Smooth muscle cell (in vitro differentiated cells): ENCODE measurements at regions not wholly inside any gene's neighbourhood (a gene's known extent, or its start where the extent isn't known, plus 50 kb on each side); places are given as distances from the start of the nearest gene placed in this dataset.

ENCODE experiments used
- DNase-seq: peaks from one replicate; lab custom pipeline; 2025; ENCODE audit not compliant: unreplicated experiment; lab: John Stamatoyannopoulos, UW
- H2AFZ ChIP-seq: fragments of 200-600 bp; sonication (generic); 2 replicates; pipeline ENCODE4 v1.6.0; 2016; ENCODE audit warnings: antibody characterized with exemption, low read depth, mild to moderate bottlenecking
- H3F3A ChIP-seq: fragments of 200-600 bp; sonication (generic); 2 replicates; pipeline ENCODE4 v1.6.0; 2017; ENCODE audit warnings: antibody characterized with exemption, low read depth
- H3K27ac ChIP-seq: fragments of 200-600 bp; sonication (generic); 2 replicates; pipeline ENCODE4 v1.5.1; 2016; ENCODE audit warnings: low read depth, mild to moderate bottlenecking
- H3K27me3 ChIP-seq: fragments of 200-600 bp; sonication (generic); 2 replicates; pipeline ENCODE4 v1.6.1; 2016; ENCODE audit warnings: low read depth, mild to moderate bottlenecking
- H3K36me3 ChIP-seq: fragments of 200-600 bp; sonication (generic); 2 replicates; pipeline ENCODE4 v1.5.1; 2016; ENCODE audit warnings: low read depth
- H3K4me1 ChIP-seq: fragments of 200-600 bp; sonication (generic); 2 replicates; pipeline ENCODE4 v1.5.1; 2016; ENCODE audit warnings: low read depth
- H3K4me2 ChIP-seq: fragments of 200-600 bp; sonication (generic); 2 replicates; pipeline ENCODE4 v1.6.0; 2016; ENCODE audit warnings: mild to moderate bottlenecking
- H3K4me3 ChIP-seq: fragments of 200-600 bp; sonication (generic); 2 replicates; pipeline ENCODE4 v1.5.1; 2016; ENCODE audit warnings: mild to moderate bottlenecking
- H3K79me2 ChIP-seq: fragments of 200-600 bp; sonication (generic); 2 replicates; pipeline ENCODE4 v1.6.0; 2016; ENCODE audit warnings: low read depth, mild to moderate bottlenecking
- H3K9ac ChIP-seq: fragments of 200-600 bp; sonication (generic); 2 replicates; pipeline ENCODE4 v1.6.0; 2016; ENCODE audit warnings: low read depth
- H3K9me3 ChIP-seq: fragments of 200-600 bp; sonication (generic); replicated peaks from 2 replicates; pipeline ENCODE4 v1.5.1; 2016; ENCODE audit warnings: low read depth
- H4K20me1 ChIP-seq: fragments of 200-600 bp; sonication (generic); 2 replicates; pipeline ENCODE4 v1.6.0; 2016; ENCODE audit warnings: low read depth
- CTCF ChIP-seq: fragments of 200-600 bp; sonication (generic); IDR thresholded peaks from 2 replicates; pipeline ENCODE4 v1.5.1; 2017; ENCODE audit warnings: borderline replicate concordance, mild to moderate bottlenecking, antibody characterized with exemption; ENCODE audit not compliant: insufficient read depth, poor library complexity, severe bottlenecking
- WGBS: methylation state at CpG from one replicate; pipeline ENCODE4 v1.1.7; 2016; ENCODE audit warnings: low lambda C conversion rate; 5-methylcytosine and 5-hydroxymethylcytosine counted together

GRCh38 chr3:69499899-69500421 is 114.1 kb upstream of the FRMD4B start:
- no peak overlapping the region for H3K27ac ChIP-seq
- 89% methylated on average over 9 of the region's 9 CpGs for WGBS
- no peaks in the 10 kb centered on the region for H3K4me1 ChIP-seq
- H3K9me3 ChIP-seq = no peaks in the 10 kb centered on the region
- TF ChIP-seq CTCF = no peak
- H2AFZ ChIP-seq = no peak overlapping the region
- DNase-seq = no peak
- H3K9ac ChIP-seq = no peak overlapping the region
- H3K4me3 ChIP-seq = no peak overlapping the region
- H3K36me3 ChIP-seq = no peaks in the 10 kb centered on the region
- H3K79me2 ChIP-seq = no peaks in the 10 kb centered on the region
- no peaks in the 10 kb centered on the region for H3K27me3 ChIP-seq
- H3F3A ChIP-seq = no peaks in the 10 kb centered on the region
- H4K20me1 ChIP-seq = no peaks in the 10 kb centered on the region
- no peak overlapping the region for H3K4me2 ChIP-seq

DNA sequence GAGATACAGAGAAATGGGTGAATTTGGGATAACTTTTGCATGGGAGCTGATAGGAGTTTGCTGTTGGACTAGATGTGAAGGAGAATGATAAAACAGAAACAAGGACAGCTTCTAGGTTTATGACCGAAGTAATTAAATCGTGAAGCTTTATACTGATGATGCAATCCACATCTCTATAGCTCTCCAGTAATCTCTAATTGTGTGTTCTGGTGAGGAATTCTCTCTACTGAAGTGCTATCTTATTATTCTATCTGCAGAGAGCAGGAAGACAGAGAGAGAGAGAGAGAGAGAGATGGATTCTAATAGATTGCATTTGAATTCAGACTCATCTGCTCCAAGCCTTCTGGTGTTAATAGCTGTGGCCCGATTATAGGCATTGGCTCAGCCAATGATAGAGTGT is 113.5 kb upstream of the FRMD4B start:
- TF ChIP-seq CTCF = no peak
- Histone ChIP-seq H3K9ac (no peak overlapping the region), H3K4me1 (no peaks in the 10 kb centered on the region), H4K20me1 (no peaks in the 10 kb centered on the region), H3K4me3 (no peak overlapping the region), H3K9me3 (no peaks in the 10 kb centered on the region), H3K27ac (no peak overlapping the region), H3K36me3 (no peaks in the 10 kb centered on the region), H3K27me3 (no peaks in the 10 kb centered on the region), H2AFZ (no peak overlapping the region), H3K79me2 (no peaks in the 10 kb centered on the region), H3K4me2 (no peak overlapping the region), H3F3A (no peaks in the 10 kb centered on the region)
- WGBS = 89% methylated on average over 3 of the region's 3 CpGs
- no peak for DNase-seq

DNA sequence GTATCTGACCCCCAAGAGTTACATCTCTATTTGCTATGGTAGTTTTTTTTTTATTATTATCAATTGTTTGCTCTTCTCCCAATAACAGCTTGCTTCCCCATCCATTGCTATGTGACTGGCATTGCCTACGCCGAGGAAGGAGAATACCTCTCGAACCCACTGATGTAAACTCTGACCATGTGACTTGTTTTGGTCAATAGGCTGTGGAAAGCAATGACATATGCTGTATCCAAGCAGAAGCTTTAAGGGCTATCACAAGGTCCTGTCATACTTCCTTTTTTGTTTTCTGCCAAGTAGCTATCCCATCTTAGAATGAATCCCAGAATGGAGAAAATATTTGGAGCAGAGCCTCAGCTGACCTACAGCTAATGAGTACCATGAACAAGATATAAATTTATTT is 111.0 kb upstream of the FRMD4B start:
- WGBS = 91% methylated on average over 3 of the region's 3 CpGs
- Histone ChIP-seq H3F3A (no peaks in the 10 kb centered on the region), H2AFZ (no peak overlapping the region), H3K4me1 (no peaks in the 10 kb centered on the region), H3K36me3 (no peaks in the 10 kb centered on the region), H3K4me2 (no peak overlapping the region), H3K9me3 (no peaks in the 10 kb centered on the region), H3K27ac (no peak overlapping the region), H4K20me1 (no peaks in the 10 kb centered on the region), H3K4me3 (no peak overlapping the region), H3K9ac (no peak overlapping the region), H3K27me3 (no peaks in the 10 kb centered on the region), H3K79me2 (no peaks in the 10 kb centered on the region)
- no peak for DNase-seq
- TF ChIP-seq CTCF = no peak

- WGBS = 40% methylated on average over 3 of the region's 3 CpGs
- Histone ChIP-seq H2AFZ (no peak overlapping the region), H3K9me3 (no peaks in the 10 kb centered on the region), H3K4me1 (peaks cover 8% of the 10 kb centered on the region), H3K36me3 (no peaks in the 10 kb centered on the region), H3K27me3 (no peaks in the 10 kb centered on the region), H3K4me3 (no peak overlapping the region), H4K20me1 (no peaks in the 10 kb centered on the region), H3K9ac (no peak overlapping the region), H3F3A (no peaks in the 10 kb centered on the region), H3K27ac (no peak overlapping the region), H3K4me2 (no peak overlapping the region), H3K79me2 (no peaks in the 10 kb centered on the region)
- no peak for TF ChIP-seq CTCF
- DNase-seq = no peak
These were observed 108.3 kb upstream of the FRMD4B start for GRCh38 chr3:69494185-69494584.
